Fibroblast of lung (primary cell): ENCODE measurements at regions not wholly inside any gene's neighbourhood (a gene's known extent, or its start where the extent isn't known, plus 50 kb on each side); places are given as distances from the start of the nearest gene placed in this dataset.

ENCODE experiments used
- CTCF ChIP-seq, 2 donors: IDR thresholded peaks in 1 of 2; conservative IDR thresholded peaks in 1 of 2; 1 replicate in 1 of 2; 2 replicates in 1 of 2; pipeline ENCODE4 v1.5.1; 2011 to 2012; ENCODE audit warnings: low read length in 2 of 2, control low read depth in 1 of 2, inconsistent platforms in 1 of 2, low read depth in 1 of 2, mild to moderate bottlenecking in 1 of 2
- EZH2 ChIP-seq: IDR thresholded peaks from 2 replicates; pipeline ENCODE4 v1.5.1; 2012; ENCODE audit warnings: low read length, control low read depth, mild to moderate bottlenecking; ENCODE audit errors: missing control alignments

GRCh38 chr12:74286254-74286653 lies 251.4 kb upstream of the ATXN7L3B start:
- TF ChIP-seq CTCF (conservative IDR thresholded peaks at IDR 0.05 in 1 of 2, IDR thresholded peaks at IDR 0.05 in 1 of 2; ENCODE audit: low read depth in 1 of 2, low read length in 2 of 2) (no peak), EZH2 (no peak)
